ENCODE measurements at regions not wholly inside any gene's neighbourhood (a gene's known extent, or its start where the extent isn't known, plus 50 kb on each side); places are given as distances from the start of the nearest gene placed in this dataset.

GRCh38 chr18:57856557-57857280 is 53.6 kb upstream of the ATP8B1 start:
- no peak overlapping the region for H3K4me3 ChIP-seq
- H3K27ac ChIP-seq = no peak overlapping the region
- no peak for TF ChIP-seq POLR2AphosphoS5 (IDR thresholded peaks at IDR 0.05)
- no peak for TF ChIP-seq POLR2A (IDR thresholded peaks at IDR 0.05)
- TF ChIP-seq EP300 (IDR thresholded peaks at IDR 0.05; ENCODE audit: low read depth) = no peak
- TF ChIP-seq CTCF (IDR thresholded peaks at IDR 0.05) = no peak
- 69 to 77% methylated on average over 8 to 9 of the region's 9 CpGs for WGBS, 2 donors (ENCODE audit: low coverage in 1 of 2)
- in situ Hi-C loops (cut with MboI; ENCODE audit: low pct_ligation_motif_present in 1 of 4, low pct_unique_long_range_greater_than_20kb in 1 of 4, low sequenced_read_pairs in 3 of 4) = loop anchor here in 1 of 4 donors (25.0 kb wide), 1 partner anchor 169 kb away; no protein-coding TSS in a partner anchor
- no peaks in the 10 kb centered on the region for H3K36me3 ChIP-seq
- H3K9me3 ChIP-seq = no peaks in the 10 kb centered on the region
- no peak for DNase-seq
- intact Hi-C loops (cut with DNase I; ENCODE audit: low total_unique reads) = no loop called here
- H3K27me3 ChIP-seq = no peaks in the 10 kb centered on the region
- peaks cover 0 to 14% (median 7%) of the 10 kb centered on the region in 4 donors for H3K4me1 ChIP-seq

GRCh38 chr18:57856128-57856527 is 53.0 kb upstream of the ATP8B1 start:
- DNase-seq = no peak
- in situ Hi-C loops (cut with MboI; ENCODE audit: low pct_ligation_motif_present in 1 of 4, low pct_unique_long_range_greater_than_20kb in 1 of 4, low sequenced_read_pairs in 3 of 4) (loop anchor here in 1 of 4 donors (25.0 kb wide), 1 partner anchor 169 kb away; no protein-coding TSS in a partner anchor), intact Hi-C loops (cut with DNase I; ENCODE audit: low total_unique reads) (no loop called here)
- H3K4me3 ChIP-seq = no peak overlapping the region
- H3K4me1 ChIP-seq = peaks cover 0 to 14% (median 7%) of the 10 kb centered on the region in 4 donors
- no peak for TF ChIP-seq CTCF (IDR thresholded peaks at IDR 0.05)
- no peak for TF ChIP-seq POLR2AphosphoS5 (IDR thresholded peaks at IDR 0.05)
- TF ChIP-seq EP300 (IDR thresholded peaks at IDR 0.05; ENCODE audit: low read depth) = no peak
- TF ChIP-seq POLR2A (IDR thresholded peaks at IDR 0.05) = no peak
- no peaks in the 10 kb centered on the region for H3K27me3 ChIP-seq
- no peaks in the 10 kb centered on the region for H3K36me3 ChIP-seq
- no peak overlapping the region for H3K27ac ChIP-seq
- 60 to 80% methylated on average over 3 of the region's 3 CpGs for WGBS, 2 donors (ENCODE audit: low coverage in 1 of 2)
- no peaks in the 10 kb centered on the region for H3K9me3 ChIP-seq

GRCh38 chr18:57855551-57855950 is 52.4 kb upstream of the ATP8B1 start:
- no peak for DNase-seq
- Histone ChIP-seq H3K27me3 (no peaks in the 10 kb centered on the region), H3K9me3 (no peaks in the 10 kb centered on the region), H3K27ac (no peak overlapping the region), H3K4me1 (peaks cover 0 to 14% (median 7%) of the 10 kb centered on the region in 4 donors), H3K4me3 (no peak overlapping the region), H3K36me3 (no peaks in the 10 kb centered on the region)
- intact Hi-C loops (cut with DNase I; ENCODE audit: low total_unique reads) = no loop called here
- TF ChIP-seq EP300 (IDR thresholded peaks at IDR 0.05; ENCODE audit: low read depth) (no peak), CTCF (IDR thresholded peaks at IDR 0.05) (no peak), POLR2A (IDR thresholded peaks at IDR 0.05) (no peak), POLR2AphosphoS5 (IDR thresholded peaks at IDR 0.05) (no peak)
- 61 to 78% methylated on average over 2 of the region's 2 CpGs for WGBS, 2 donors (ENCODE audit: low coverage in 1 of 2)
- in situ Hi-C loops (cut with MboI; ENCODE audit: low pct_ligation_motif_present in 1 of 4, low pct_unique_long_range_greater_than_20kb in 1 of 4, low sequenced_read_pairs in 3 of 4) = loop anchor here in 1 of 4 donors (25.0 kb wide), 1 partner anchor 168 kb away; no protein-coding TSS in a partner anchor

DNA sequence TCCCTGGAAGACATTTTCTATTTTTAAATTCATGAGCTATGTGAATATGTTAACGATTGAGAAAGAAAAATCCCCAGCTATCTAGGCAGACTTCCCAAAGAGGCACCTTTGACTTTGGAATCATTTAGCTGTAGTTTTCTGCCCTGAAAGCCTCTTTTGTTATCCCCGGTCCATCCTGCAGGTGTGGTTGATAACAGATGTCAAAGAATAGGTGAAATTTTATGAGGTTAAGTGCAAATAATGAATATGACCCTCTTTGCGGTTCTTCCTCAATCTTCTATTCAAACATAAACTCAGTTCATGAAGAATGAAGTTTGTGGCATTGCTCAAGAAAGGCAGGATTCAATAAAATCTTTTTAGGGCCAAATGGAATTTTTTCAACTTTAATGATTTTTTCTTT is 51.6 kb upstream of the ATP8B1 start:
- intact Hi-C loops (cut with DNase I; ENCODE audit: low total_unique reads) = no loop called here
- Histone ChIP-seq H3K27ac (peak overlapping the region in 1 of 4 donors; percentile 40), H3K36me3 (no peaks in the 10 kb centered on the region), H3K4me1 (peaks cover 0 to 14% (median 7%) of the 10 kb centered on the region in 4 donors), H3K4me3 (no peak overlapping the region), H3K27me3 (no peaks in the 10 kb centered on the region), H3K9me3 (no peaks in the 10 kb centered on the region)
- peak; percentile 30 for DNase-seq
- in situ Hi-C loops (cut with MboI; ENCODE audit: low pct_ligation_motif_present in 1 of 4, low pct_unique_long_range_greater_than_20kb in 1 of 4, low sequenced_read_pairs in 3 of 4) = loop anchor here in 1 of 4 donors (25.0 kb wide), 1 partner anchor 167 kb away; no protein-coding TSS in a partner anchor
- TF ChIP-seq EP300 (IDR thresholded peaks at IDR 0.05; ENCODE audit: low read depth) (no peak), CTCF (IDR thresholded peaks at IDR 0.05) (peak in 2 of 5 experiments; percentile 24 to 36)
- WGBS, 2 donors (ENCODE audit: low coverage in 1 of 2) = 40 to 60% methylated on average over 3 of the region's 3 CpGs

Data from transverse colon (tissue), 4 donors.